DMS53 treated with DMSO at 0.1 percent for 48 hours (cell line): ENCODE measurements at regions not wholly inside any gene's neighbourhood (a gene's known extent, or its start where the extent isn't known, plus 50 kb on each side); places are given as distances from the start of the nearest gene placed in this dataset.
"Not testable (repeated sequence)": the region's sequence is repeated elsewhere in the genome, so short reads cannot be mapped to it uniquely, and the experiment has no call there.

Experiments used
- DNase-seq: peaks from one replicate; lab custom pipeline; 2025; ENCODE audit not compliant: unreplicated experiment; lab: John Stamatoyannopoulos, UW

- no peak for DNase-seq
Measured at GRCh38 chr1:238329671-238330070, 438.9 kb upstream of the ZP4 start.

- not testable (repeated sequence) for DNase-seq
Measured at GRCh38 chr1:238327033-238327432, 436.3 kb upstream of the ZP4 start.

- DNase-seq: not testable (repeated sequence)
Measured at GRCh38 chr1:238326479-238326878, 435.8 kb upstream of the ZP4 start.

GRCh38 chr1:238324211-238324864, 433.6 kb upstream of the ZP4 start:
- DNase-seq: no peak

- no peak for DNase-seq
Measured at GRCh38 chr1:238323490-238323889, 432.8 kb upstream of the ZP4 start.

GRCh38 chr1:238319957-238320356, 429.2 kb upstream of the ZP4 start:
- no peak for DNase-seq

GRCh38 chr1:238318294-238319110, 427.8 kb upstream of the ZP4 start:
- no peak for DNase-seq

- no peak for DNase-seq
Measured at GRCh38 chr1:238312969-238313368, 422.2 kb upstream of the ZP4 start.

GRCh38 chr1:238306411-238306810, 415.7 kb upstream of the ZP4 start:
- DNase-seq: no peak

GRCh38 chr1:238302646-238303045, 411.9 kb upstream of the ZP4 start:
- no peak for DNase-seq

GRCh38 chr1:238296371-238296770, 405.6 kb upstream of the ZP4 start:
- DNase-seq: no peak

GRCh38 chr1:238293075-238293474, 402.4 kb upstream of the ZP4 start:
- no peak for DNase-seq

GRCh38 chr1:238281418-238281817, 390.7 kb upstream of the ZP4 start:
- DNase-seq: no peak

- DNase-seq: no peak
Measured at GRCh38 chr1:238279694-238280380, 389.1 kb upstream of the ZP4 start.

- DNase-seq: no peak
Measured at GRCh38 chr1:238272145-238272544, 381.4 kb upstream of the ZP4 start.

GRCh38 chr1:238265866-238266265, 375.1 kb upstream of the ZP4 start:
- DNase-seq: no peak

GRCh38 chr1:238264951-238265350, 374.2 kb upstream of the ZP4 start:
- DNase-seq: no peak

GRCh38 chr1:238258510-238258909, 367.8 kb upstream of the ZP4 start:
- no peak for DNase-seq

- no peak for DNase-seq
Measured at GRCh38 chr1:238257018-238257621, 366.4 kb upstream of the ZP4 start.

- DNase-seq: no peak
Measured at GRCh38 chr1:238254935-238255334, 364.2 kb upstream of the ZP4 start.

- peak; percentile 50 for DNase-seq
Measured at GRCh38 chr1:238252033-238252802, 361.5 kb upstream of the ZP4 start.
